GM19372 (cell line): ENCODE measurements at regions not wholly inside any gene's neighbourhood (a gene's known extent, or its start where the extent isn't known, plus 50 kb on each side); places are given as distances from the start of the nearest gene placed in this dataset.
"Not testable (repeated sequence)": the region's sequence is repeated elsewhere in the genome, so short reads cannot be mapped to it uniquely, and the experiment has no call there.

Experiments
- ATAC-seq: cut with Tn5 transposase; IDR thresholded peaks from one replicate; pipeline ENCODE4 v1.9.1; 2021; ENCODE audit warnings: mild to moderate bottlenecking, low read depth, moderate library complexity; ENCODE audit not compliant: unreplicated experiment

GRCh38 chr4:122100508-122100907 is 51.6 kb upstream of the BLTP1 start:
- no peak for ATAC-seq

GRCh38 chr4:122099896-122100295 is 52.2 kb upstream of the BLTP1 start:
- ATAC-seq: no peak

DNA sequence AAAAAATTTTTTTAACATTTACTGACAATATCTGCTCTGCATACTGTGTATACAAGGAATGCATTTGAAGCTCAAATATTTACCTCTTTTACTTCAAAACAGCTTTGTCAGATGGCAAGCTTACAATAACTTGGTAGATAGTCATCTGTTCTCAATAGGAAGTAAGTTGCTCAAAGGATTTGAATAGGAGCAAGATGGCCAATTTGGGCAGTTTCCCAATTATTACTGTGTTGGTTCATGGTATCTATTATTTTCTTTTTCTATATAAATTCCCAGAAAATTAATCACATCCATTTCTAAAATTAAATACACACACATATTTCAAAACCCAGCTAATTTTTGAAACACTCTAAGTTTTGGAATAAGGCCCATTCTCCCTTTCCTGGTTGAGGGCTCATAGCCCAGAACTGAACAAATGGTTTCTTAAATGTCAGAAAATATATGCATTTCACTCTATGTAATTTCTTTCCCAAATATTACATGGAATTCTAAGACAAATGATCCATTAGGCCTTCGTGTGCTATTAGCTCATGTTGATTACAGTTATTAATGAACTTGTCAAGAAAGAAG is 60.2 kb upstream of the BLTP1 start:
- no peak for ATAC-seq

GRCh38 chr4:122091397-122091796 is 60.7 kb upstream of the BLTP1 start:
- ATAC-seq: no peak

DNA sequence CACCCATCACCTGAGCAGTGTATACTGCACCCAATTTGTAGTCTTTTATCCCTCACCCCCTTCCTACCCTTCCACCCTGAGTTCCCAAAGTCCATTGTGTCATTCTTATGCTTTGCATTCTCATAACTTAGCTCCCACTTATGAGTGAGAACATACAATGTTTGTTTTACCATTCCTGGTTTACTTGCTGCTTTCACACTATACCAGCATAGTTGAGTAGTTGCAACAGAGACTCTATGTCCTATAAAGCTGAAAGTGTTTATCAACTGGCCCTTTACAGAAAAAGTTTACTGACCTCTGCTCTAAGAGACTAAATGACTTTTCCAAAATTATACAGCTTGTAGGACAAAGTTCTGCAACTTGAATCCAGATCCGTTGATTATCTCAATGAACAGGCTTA is 61.1 kb upstream of the BLTP1 start:
- ATAC-seq: no peak

DNA sequence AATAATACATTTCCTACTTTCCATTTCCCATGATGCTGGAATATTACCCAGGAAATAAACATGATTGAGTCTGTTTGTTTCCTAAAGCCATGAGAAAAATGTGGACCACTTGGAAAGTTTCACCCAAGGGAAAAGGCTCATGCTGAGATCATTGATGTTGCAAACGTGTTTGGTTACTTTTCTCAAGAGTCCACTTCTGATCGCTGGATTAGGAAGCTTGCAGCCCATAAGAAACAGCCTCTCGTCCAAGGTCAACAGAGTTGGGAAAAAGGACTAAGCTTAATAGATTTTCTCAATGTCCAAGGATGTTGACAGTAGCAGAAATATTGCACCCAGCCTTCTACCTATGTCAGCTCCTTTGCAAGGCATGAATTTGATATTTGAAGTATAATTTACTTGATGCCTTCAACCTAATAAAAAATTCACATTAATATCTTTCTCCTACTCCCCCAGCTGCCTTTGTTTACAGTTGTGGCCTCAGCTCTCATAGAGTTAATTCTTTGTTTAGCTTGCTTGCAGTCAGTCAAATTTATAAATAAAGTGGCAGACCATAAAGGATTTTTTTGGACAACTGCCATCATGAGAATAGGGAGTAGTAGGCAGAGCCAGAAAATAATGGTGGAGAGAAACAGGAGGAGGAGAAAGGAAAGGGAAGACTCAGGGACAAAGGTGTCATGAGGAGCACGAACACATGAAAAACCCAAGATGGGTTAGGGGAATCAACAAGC is 65.6 kb upstream of the BLTP1 start:
- ATAC-seq: no peak

GRCh38 chr4:122083989-122084388 is 68.1 kb upstream of the BLTP1 start:
- ATAC-seq: no peak

DNA sequence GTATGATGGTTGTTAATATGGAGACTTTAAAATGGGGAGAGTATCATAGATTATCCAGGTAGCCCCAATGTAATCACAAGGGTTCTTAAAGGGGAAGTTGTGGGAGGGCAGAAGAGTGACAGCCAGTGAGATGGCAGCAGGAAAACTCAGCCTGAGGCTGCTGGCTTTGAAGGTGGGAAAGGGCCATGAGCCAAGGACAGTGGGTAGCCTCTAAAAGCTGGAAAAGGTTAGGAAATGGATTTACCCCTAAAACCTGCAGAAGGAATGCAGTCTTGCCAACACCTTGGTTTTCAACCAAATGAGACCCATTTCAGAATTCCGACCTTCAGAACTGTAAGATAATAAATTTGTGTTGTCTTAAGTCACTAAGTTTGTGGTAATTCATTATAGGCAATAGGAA is 68.8 kb upstream of the BLTP1 start:
- ATAC-seq: no peak

DNA sequence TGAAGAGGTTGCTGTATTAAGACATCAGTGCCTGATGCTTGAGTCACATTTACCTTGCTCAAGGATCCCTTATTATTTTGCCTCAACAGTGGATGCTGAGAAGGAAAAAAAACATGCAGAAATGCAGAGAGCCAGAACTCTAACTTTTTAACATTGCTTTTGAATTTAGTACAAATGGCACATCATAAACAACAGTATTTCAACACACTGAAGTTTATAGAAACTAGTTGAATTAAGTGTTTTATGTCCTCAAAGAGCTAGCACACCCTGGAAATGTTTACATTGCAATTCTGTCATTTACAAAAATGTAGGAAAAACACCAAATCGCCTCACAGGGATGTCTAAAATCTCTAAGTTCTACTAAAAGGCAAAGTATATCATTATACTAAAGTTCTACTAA is 69.5 kb upstream of the BLTP1 start:
- no peak for ATAC-seq

DNA sequence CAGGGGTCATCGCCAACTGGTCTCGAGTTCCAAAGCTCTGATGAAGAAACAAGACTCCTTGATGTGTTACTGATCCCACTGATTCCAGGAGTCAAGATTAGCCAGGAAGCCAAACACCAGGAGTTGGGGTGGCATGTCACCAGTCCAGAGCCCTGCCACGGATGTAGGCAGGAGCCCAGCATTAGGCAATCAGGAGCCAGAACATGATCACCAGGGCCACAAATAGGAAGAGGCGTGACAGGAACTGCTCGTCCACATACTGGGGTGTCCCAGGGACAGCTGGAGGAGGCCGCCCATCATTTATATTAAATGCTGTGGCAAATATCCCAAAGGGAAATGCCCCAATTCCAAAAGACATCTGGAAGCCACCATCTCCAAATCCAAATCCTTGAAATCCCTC is 74.5 kb upstream of the BLTP1 start:
- ATAC-seq: not testable (repeated sequence)

GRCh38 chr4:122076835-122077234 is 75.3 kb upstream of the BLTP1 start:
- not testable (repeated sequence) for ATAC-seq

- no peak for ATAC-seq
These were observed 78.5 kb upstream of the BLTP1 start for GRCh38 chr4:122073615-122074014.

DNA sequence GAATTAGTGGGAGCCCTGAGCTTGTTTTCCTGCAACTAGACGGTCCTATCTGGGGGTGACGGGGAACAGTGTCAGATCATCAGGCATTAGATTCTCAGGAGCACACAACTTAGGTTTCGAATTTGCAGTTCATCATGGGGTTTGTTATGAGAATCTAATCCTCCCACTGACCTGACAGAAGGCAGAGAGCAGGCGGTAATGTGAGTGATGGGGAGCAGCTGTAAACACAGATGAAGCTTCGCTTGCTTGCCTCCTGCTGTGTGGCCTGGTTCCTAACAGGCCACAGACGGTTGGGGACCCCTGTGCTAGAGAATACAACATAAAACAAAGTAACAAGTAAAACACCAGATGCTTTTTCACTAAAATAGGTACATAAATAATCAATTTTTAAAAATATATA is 86.2 kb upstream of the BLTP1 start:
- ATAC-seq: no peak

GRCh38 chr4:122065149-122065548 is 87.0 kb upstream of the BLTP1 start:
- no peak for ATAC-seq

DNA sequence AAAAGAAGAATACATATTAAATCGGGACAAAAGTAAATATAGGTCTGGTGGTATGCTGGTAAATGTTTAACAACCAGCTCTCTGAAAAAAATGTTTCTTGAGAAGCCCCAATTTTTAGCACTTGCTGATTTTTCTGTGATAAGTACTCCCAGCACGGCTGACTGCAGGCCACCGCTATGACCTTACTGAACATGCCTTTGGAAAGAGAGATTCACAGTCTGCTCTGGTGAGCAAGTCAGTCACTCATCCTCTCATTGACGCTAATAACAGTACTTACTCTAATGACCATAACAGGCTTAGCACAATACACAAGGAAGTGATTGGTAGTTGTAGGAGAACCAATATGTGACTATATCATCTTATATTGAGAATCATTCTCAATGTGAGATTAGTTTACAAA is 98.9 kb upstream of the BLTP1 start:
- ATAC-seq: no peak

- no peak for ATAC-seq
These were observed 99.5 kb upstream of the BLTP1 start for GRCh38 chr4:122052677-122053076.

DNA sequence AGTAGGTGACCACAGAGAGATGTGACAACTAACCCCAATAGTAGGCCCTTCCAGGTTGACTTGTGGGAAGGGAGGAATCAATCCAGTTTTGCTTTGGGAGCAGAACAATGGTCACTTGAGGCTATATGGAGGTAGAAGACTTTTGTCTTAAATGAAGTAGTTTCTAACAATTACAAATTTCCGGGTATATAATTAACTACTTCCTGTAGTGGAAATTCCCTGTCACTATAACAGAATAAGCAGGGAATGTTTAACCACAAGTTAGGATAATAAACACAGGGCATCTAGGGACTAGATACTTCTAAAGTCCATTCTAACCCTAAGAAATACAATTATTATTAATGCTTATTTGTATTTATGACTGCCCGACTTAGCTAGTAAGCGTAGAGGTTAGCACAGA is 99.0 kb upstream of the TRPC3 start:
- no peak for ATAC-seq

DNA sequence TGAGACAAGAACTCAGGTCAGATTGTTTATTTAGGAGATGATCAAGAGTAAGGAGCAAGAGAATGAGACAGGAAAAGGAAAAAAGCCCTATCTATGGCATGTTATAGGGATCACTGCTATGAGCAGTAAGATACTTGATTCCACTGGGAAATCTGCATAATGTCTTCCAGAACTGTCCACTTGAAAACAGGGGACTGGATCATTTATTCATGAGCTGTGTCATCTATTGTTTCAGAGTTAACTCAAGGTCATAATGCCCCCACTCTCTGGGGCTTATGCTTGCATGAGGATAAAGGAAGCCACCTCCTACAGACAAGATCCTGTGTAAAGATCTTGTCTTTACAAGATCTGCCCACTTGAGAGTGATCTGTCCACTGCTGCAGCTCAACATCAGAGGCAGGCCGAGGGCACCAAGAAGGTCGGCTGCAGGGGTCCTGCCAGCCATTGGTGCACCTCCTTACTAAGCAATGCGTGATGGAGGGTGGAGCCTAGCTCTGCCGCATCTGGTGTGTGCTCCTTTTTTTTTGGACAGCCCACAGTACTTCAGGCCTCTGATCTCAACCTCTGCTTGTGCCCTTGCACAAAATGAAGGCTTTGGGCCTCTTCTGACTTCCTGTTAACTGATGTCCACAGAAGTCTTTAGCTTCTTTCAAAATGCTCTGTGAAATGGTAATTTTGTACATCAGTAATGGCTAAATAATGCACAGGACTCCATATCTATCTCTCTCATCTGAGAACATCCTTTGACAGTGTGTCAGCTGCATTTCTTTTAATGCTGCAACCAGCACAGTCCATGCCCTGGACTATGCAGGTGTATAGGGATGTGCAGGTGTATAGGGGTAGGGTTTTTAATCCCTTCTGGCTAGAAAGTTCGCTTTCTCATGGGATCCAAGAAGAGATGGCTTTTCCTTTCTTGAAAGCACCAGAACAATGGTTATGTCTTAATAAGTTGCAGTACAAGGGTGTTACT is 95.9 kb upstream of the TRPC3 start:
- ATAC-seq: no peak

GRCh38 chr4:122046255-122046654 is 94.4 kb upstream of the TRPC3 start:
- no peak for ATAC-seq

GRCh38 chr4:122045533-122045932 is 93.7 kb upstream of the TRPC3 start:
- ATAC-seq: no peak

GRCh38 chr4:122044501-122044900 is 92.6 kb upstream of the TRPC3 start:
- no peak for ATAC-seq
